ENCODE measurements at regions not wholly inside any gene's neighbourhood (a gene's known extent, or its start where the extent isn't known, plus 50 kb on each side); places are given as distances from the start of the nearest gene placed in this dataset.

- FAIRE-seq (no peak), DNase-seq (ENCODE audit: insufficient read length, low spot score) (no peak)
- TF ChIP-seq SPI1 (IDR thresholded peaks at IDR 0.05; ENCODE audit: low read depth, low read length) (no peak), POLR2AphosphoS5 (IDR thresholded peaks at IDR 0.05; ENCODE audit: low read depth, low read length) (no peak), TAF1 (IDR thresholded peaks at IDR 0.05; ENCODE audit: low read depth, low read length) (no peak), POU2F2 (IDR thresholded peaks at IDR 0.05; ENCODE audit: low read depth, low read length) (no peak), POLR2A (IDR thresholded peaks at IDR 0.05; ENCODE audit: low read depth, low read length) (no peak), PAX5 (IDR thresholded peaks at IDR 0.05; ENCODE audit: insufficient read depth, low read length, severe bottlenecking) (no peak)
Observed at GRCh38 chr14:96673706-96674105, 123.5 kb upstream of the VRK1 start.

- DNase-seq (ENCODE audit: insufficient read length, low spot score) (no peak), FAIRE-seq (no peak)
- TF ChIP-seq SPI1 (IDR thresholded peaks at IDR 0.05; ENCODE audit: low read depth, low read length) (no peak), POU2F2 (IDR thresholded peaks at IDR 0.05; ENCODE audit: low read depth, low read length) (no peak), POLR2AphosphoS5 (IDR thresholded peaks at IDR 0.05; ENCODE audit: low read depth, low read length) (no peak), PAX5 (IDR thresholded peaks at IDR 0.05; ENCODE audit: insufficient read depth, low read length, severe bottlenecking) (no peak), TAF1 (IDR thresholded peaks at IDR 0.05; ENCODE audit: low read depth, low read length) (no peak), POLR2A (IDR thresholded peaks at IDR 0.05; ENCODE audit: low read depth, low read length) (no peak)
Observed at GRCh38 chr14:96674121-96674520, 123.1 kb upstream of the VRK1 start.

- DNase-seq (ENCODE audit: insufficient read length, low spot score) (no peak), FAIRE-seq (no peak)
- TF ChIP-seq SPI1 (IDR thresholded peaks at IDR 0.05; ENCODE audit: low read depth, low read length), result no peak
- TF ChIP-seq POLR2AphosphoS5 (IDR thresholded peaks at IDR 0.05; ENCODE audit: low read depth, low read length), result no peak
- no peak for TF ChIP-seq PAX5 (IDR thresholded peaks at IDR 0.05; ENCODE audit: insufficient read depth, low read length, severe bottlenecking)
- no peak for TF ChIP-seq TAF1 (IDR thresholded peaks at IDR 0.05; ENCODE audit: low read depth, low read length)
- no peak for TF ChIP-seq POLR2A (IDR thresholded peaks at IDR 0.05; ENCODE audit: low read depth, low read length)
- TF ChIP-seq POU2F2 (IDR thresholded peaks at IDR 0.05; ENCODE audit: low read depth, low read length), result no peak
Observed at GRCh38 chr14:96676166-96676565, 121.0 kb upstream of the VRK1 start.

GRCh38 chr14:96681829-96682228 lies 115.4 kb upstream of the VRK1 start:
- FAIRE-seq (no peak), DNase-seq (ENCODE audit: insufficient read length, low spot score) (no peak)
- TF ChIP-seq POU2F2 (IDR thresholded peaks at IDR 0.05; ENCODE audit: low read depth, low read length) (no peak), POLR2A (IDR thresholded peaks at IDR 0.05; ENCODE audit: low read depth, low read length) (no peak), POLR2AphosphoS5 (IDR thresholded peaks at IDR 0.05; ENCODE audit: low read depth, low read length) (no peak), PAX5 (IDR thresholded peaks at IDR 0.05; ENCODE audit: insufficient read depth, low read length, severe bottlenecking) (no peak), SPI1 (IDR thresholded peaks at IDR 0.05; ENCODE audit: low read depth, low read length) (no peak), TAF1 (IDR thresholded peaks at IDR 0.05; ENCODE audit: low read depth, low read length) (no peak)

GRCh38 chr14:96682401-96682800 lies 114.8 kb upstream of the VRK1 start:
- TF ChIP-seq POU2F2 (IDR thresholded peaks at IDR 0.05; ENCODE audit: low read depth, low read length), result no peak
- TF ChIP-seq PAX5 (IDR thresholded peaks at IDR 0.05; ENCODE audit: insufficient read depth, low read length, severe bottlenecking), result no peak
- TF ChIP-seq POLR2AphosphoS5 (IDR thresholded peaks at IDR 0.05; ENCODE audit: low read depth, low read length), result no peak
- no peak for TF ChIP-seq SPI1 (IDR thresholded peaks at IDR 0.05; ENCODE audit: low read depth, low read length)
- no peak for TF ChIP-seq POLR2A (IDR thresholded peaks at IDR 0.05; ENCODE audit: low read depth, low read length)
- TF ChIP-seq TAF1 (IDR thresholded peaks at IDR 0.05; ENCODE audit: low read depth, low read length), result no peak
- no peak for FAIRE-seq
- no peak for DNase-seq (ENCODE audit: insufficient read length, low spot score)

GRCh38 chr14:96683562-96684289 lies 113.5 kb upstream of the VRK1 start:
- TF ChIP-seq POU2F2 (IDR thresholded peaks at IDR 0.05; ENCODE audit: low read depth, low read length), result no peak
- TF ChIP-seq TAF1 (IDR thresholded peaks at IDR 0.05; ENCODE audit: low read depth, low read length), result no peak
- no peak for TF ChIP-seq POLR2AphosphoS5 (IDR thresholded peaks at IDR 0.05; ENCODE audit: low read depth, low read length)
- no peak for TF ChIP-seq POLR2A (IDR thresholded peaks at IDR 0.05; ENCODE audit: low read depth, low read length)
- no peak for TF ChIP-seq SPI1 (IDR thresholded peaks at IDR 0.05; ENCODE audit: low read depth, low read length)
- no peak for TF ChIP-seq PAX5 (IDR thresholded peaks at IDR 0.05; ENCODE audit: insufficient read depth, low read length, severe bottlenecking)
- FAIRE-seq, result no peak
- no peak for DNase-seq (ENCODE audit: insufficient read length, low spot score)

GRCh38 chr14:96686126-96686525 lies 111.1 kb upstream of the VRK1 start:
- DNase-seq (ENCODE audit: insufficient read length, low spot score) (no peak), FAIRE-seq (no peak)
- TF ChIP-seq POLR2A (IDR thresholded peaks at IDR 0.05; ENCODE audit: low read depth, low read length), result no peak
- TF ChIP-seq POU2F2 (IDR thresholded peaks at IDR 0.05; ENCODE audit: low read depth, low read length), result no peak
- no peak for TF ChIP-seq POLR2AphosphoS5 (IDR thresholded peaks at IDR 0.05; ENCODE audit: low read depth, low read length)
- no peak for TF ChIP-seq SPI1 (IDR thresholded peaks at IDR 0.05; ENCODE audit: low read depth, low read length)
- TF ChIP-seq TAF1 (IDR thresholded peaks at IDR 0.05; ENCODE audit: low read depth, low read length), result no peak
- no peak for TF ChIP-seq PAX5 (IDR thresholded peaks at IDR 0.05; ENCODE audit: insufficient read depth, low read length, severe bottlenecking)

- FAIRE-seq (no peak), DNase-seq (ENCODE audit: insufficient read length, low spot score) (no peak)
- TF ChIP-seq POLR2A (IDR thresholded peaks at IDR 0.05; ENCODE audit: low read depth, low read length), result no peak
- no peak for TF ChIP-seq PAX5 (IDR thresholded peaks at IDR 0.05; ENCODE audit: insufficient read depth, low read length, severe bottlenecking)
Observed at GRCh38 chr14:96688629-96689028, 108.6 kb upstream of the VRK1 start.

GRCh38 chr14:96690713-96691383 lies 106.3 kb upstream of the VRK1 start:
- no peak for FAIRE-seq
- no peak for TF ChIP-seq PAX5 (IDR thresholded peaks at IDR 0.05; ENCODE audit: insufficient read depth, low read length, severe bottlenecking)
- no peak for TF ChIP-seq TAF1 (IDR thresholded peaks at IDR 0.05; ENCODE audit: low read depth, low read length)
- TF ChIP-seq POU2F2 (IDR thresholded peaks at IDR 0.05; ENCODE audit: low read depth, low read length), result no peak
- TF ChIP-seq POLR2A (IDR thresholded peaks at IDR 0.05; ENCODE audit: low read depth, low read length), result no peak
- no peak for TF ChIP-seq POLR2AphosphoS5 (IDR thresholded peaks at IDR 0.05; ENCODE audit: low read depth, low read length)
- TF ChIP-seq SPI1 (IDR thresholded peaks at IDR 0.05; ENCODE audit: low read depth, low read length), result no peak

More at GRCh38 chr14:96690713-96691383, 106.3 kb upstream of the VRK1 start:
- no peak for DNase-seq (ENCODE audit: insufficient read length, low spot score)

Measured in GM12891 (cell line).